Panc1 (cell line): ENCODE measurements at regions not wholly inside any gene's neighbourhood (a gene's known extent, or its start where the extent isn't known, plus 50 kb on each side); places are given as distances from the start of the nearest gene placed in this dataset.

Experiments
- ATAC-seq: fragments of 200-7000 bp; cut with Tn5 transposase; 2 replicates; pipeline ENCODE4 v1.9.1; 2020; ENCODE audit warnings: mild to moderate bottlenecking, moderate library complexity
- BruUV-seq: library from RNA; stranded (reverse); fragments of 400-500 nt; replicated peaks from 2 replicates; lab custom pipeline; 2021; lab: Mats Ljungman, UMichigan
- CTCF ChIA-PET: fragments of 300-600 bp; sonication (Branson Sonifier 250); formaldehyde crosslinking; loops from one replicate; lab custom pipeline; 2022; ENCODE audit warnings: antibody characterized with exemption; lab: Charles Lee
- POLR2A ChIA-PET: fragments of 300-600 bp; sonication (Branson Sonifier 250); formaldehyde crosslinking; loops from one replicate; lab custom pipeline; 2022; ENCODE audit warnings: antibody characterized with exemption; lab: Charles Lee
- DNase-seq: peaks from one replicate; pipeline ENCODE4 v3.0.0-alpha.2; 2010; ENCODE audit warnings: low read depth, low spot score
- H3K27ac ChIP-seq: 2 replicates; pipeline ENCODE4 v1.5.1; 2011; ENCODE audit warnings: mild to moderate bottlenecking, low read length, inconsistent platforms
- H3K27me3 ChIP-seq: fragments of 200-500 bp; sonication (Bioruptor generic); 2 replicates; pipeline ENCODE4 v1.6.0; 2014; ENCODE audit warnings: low read length, inconsistent platforms; ENCODE audit not compliant: control insufficient read depth, insufficient read depth
- H3K36me3 ChIP-seq: fragments of 200-500 bp; sonication (Bioruptor generic); 2 replicates; pipeline ENCODE4 v1.5.1; 2014; ENCODE audit warnings: inconsistent platforms, mild to moderate bottlenecking, low read length, moderate library complexity; ENCODE audit not compliant: control insufficient read depth, insufficient read depth
- H3K4me1 ChIP-seq: 2 replicates; pipeline ENCODE4 v1.5.1; 2011; ENCODE audit warnings: inconsistent platforms, mild to moderate bottlenecking, low read length, moderate library complexity; ENCODE audit not compliant: control insufficient read depth, insufficient read depth
- H3K4me3 ChIP-seq, 2 experiments: 2 replicates each; pipeline ENCODE4 v1.5.1; 2011 to 2012; ENCODE audit warnings: low read depth in 2 of 2, low read length in 2 of 2, mild to moderate bottlenecking in 2 of 2, inconsistent platforms in 1 of 2, moderate library complexity in 1 of 2
- H3K9me3 ChIP-seq: fragments of 200-500 bp; sonication (Bioruptor generic); 2 replicates; pipeline ENCODE4 v1.5.1; 2014; ENCODE audit warnings: low read depth, mild to moderate bottlenecking, inconsistent platforms, low read length, moderate library complexity; ENCODE audit not compliant: control insufficient read depth, insufficient read depth
- CTCF ChIP-seq: fragments of 450-650 bp; IDR thresholded peaks from 2 replicates; pipeline ENCODE4 v1.5.1; 2017; ENCODE audit warnings: mild to moderate bottlenecking
- POLR2AphosphoS5 ChIP-seq: IDR thresholded peaks from 2 replicates; pipeline ENCODE4 v1.6.1; 2012; ENCODE audit warnings: mild to moderate bottlenecking, low read depth, low read length, moderate library complexity
- REST ChIP-seq, 2 experiments: IDR thresholded peaks; 2 replicates each; pipeline ENCODE4 v1.6.1; 2011 to 2012; ENCODE audit warnings: low read depth in 2 of 2, control low read depth in 1 of 2, low read length in 1 of 2, mild to moderate bottlenecking in 1 of 2, moderate library complexity in 1 of 2; ENCODE audit not compliant: insufficient read depth in 1 of 2
- SIN3A ChIP-seq: IDR thresholded peaks from 2 replicates; pipeline ENCODE4 v1.6.1; 2012; ENCODE audit warnings: low read depth, mild to moderate bottlenecking, low read length, moderate library complexity, borderline replicate concordance; ENCODE audit not compliant: insufficient read depth
- TCF7L2 ChIP-seq: IDR thresholded peaks from 2 replicates; pipeline ENCODE4 v1.6.1; 2011; ENCODE audit warnings: mild to moderate bottlenecking, low read depth, low read length, inconsistent platforms
- in situ Hi-C: cut with HindIII; loops from 2 replicates; pipeline ENCODE4 v1.10.0; 2016; ENCODE audit warnings: low sequenced_read_pairs, low pct_unique_long_range_greater_than_20kb
- intact Hi-C: fragments of 100-400 bp; cut with micrococcal nuclease; formaldehyde crosslinking; loops from one replicate; pipeline ENCODE4 v1.10.0; 2022; ENCODE audit not compliant: unreplicated experiment

DNA sequence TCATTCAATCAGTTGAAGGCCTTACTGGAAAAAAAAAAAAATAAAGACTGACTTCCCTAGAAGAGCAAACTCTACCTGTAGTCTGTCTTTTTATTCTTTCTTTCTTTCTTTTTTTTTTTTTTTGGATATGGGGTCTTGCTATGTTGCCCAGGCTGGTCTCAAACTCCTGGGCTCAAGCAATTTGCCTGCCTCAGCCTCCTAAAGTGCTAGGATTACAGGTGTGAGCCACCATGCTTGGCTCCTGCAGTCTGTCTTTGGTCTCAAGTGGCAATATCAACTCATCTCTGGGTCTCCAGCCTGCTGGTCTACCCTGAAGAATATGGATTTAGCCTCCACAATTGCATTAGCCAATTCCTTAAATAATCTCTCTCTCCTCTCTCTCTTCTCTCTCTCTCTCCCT, 167.7 kb upstream of the P2RY1 start:
- ChIA-PET POLR2A (interaction anchor here (0.6 kb wide), 1 partner anchor 1145 kb away, joined by 5 read pairs; no protein-coding TSS in a partner anchor), CTCF (no interaction called here)
- H3K9me3 ChIP-seq = no peaks in the 10 kb centered on the region
- ATAC-seq (no peak), DNase-seq (no peak)
- TF ChIP-seq POLR2AphosphoS5 (no peak), CTCF (no peak), SIN3A (no peak)
- no TSS peak for BruUV-seq
- H3K27ac ChIP-seq = no peak overlapping the region
- no peaks in the 10 kb centered on the region for H3K27me3 ChIP-seq
- no peaks in the 10 kb centered on the region for H3K36me3 ChIP-seq
- in situ Hi-C loops (no loop called here), intact Hi-C loops (no loop called here)
- H3K4me3 ChIP-seq = no peak overlapping the region
- no peaks in the 10 kb centered on the region for H3K4me1 ChIP-seq

DNA sequence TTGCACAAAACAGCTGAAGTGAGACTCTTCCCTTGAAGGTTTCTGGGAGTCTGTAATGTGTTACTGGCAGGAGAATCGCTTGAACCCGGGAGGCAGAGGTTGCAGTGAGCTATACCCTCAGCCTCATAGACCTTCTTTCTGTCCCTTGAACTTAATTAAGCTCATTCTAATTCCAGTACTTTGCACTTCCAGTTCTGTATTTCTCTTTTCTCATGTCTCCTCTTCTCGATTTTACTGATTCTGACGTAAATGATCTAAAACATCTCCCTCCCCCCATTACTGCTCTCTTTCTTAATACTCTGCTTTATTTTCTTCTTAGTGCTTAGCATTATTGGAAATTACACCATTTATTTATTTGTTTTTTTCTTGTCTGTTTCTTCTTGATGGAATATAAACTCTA, 165.4 kb upstream of the P2RY1 start:
- no peaks in the 10 kb centered on the region for H3K36me3 ChIP-seq
- no peak overlapping the region for H3K4me3 ChIP-seq
- no peak for ATAC-seq
- intact Hi-C loops (no loop called here), in situ Hi-C loops (no loop called here)
- no peak overlapping the region for H3K27ac ChIP-seq
- no peak for DNase-seq
- BruUV-seq = no TSS peak
- H3K4me1 ChIP-seq = no peaks in the 10 kb centered on the region
- no peaks in the 10 kb centered on the region for H3K9me3 ChIP-seq
- TF ChIP-seq CTCF (no peak), SIN3A (no peak), REST (IDR thresholded peaks at IDR 0.05; ENCODE audit: insufficient read depth in 1 of 2, low read depth in 2 of 2, low read length in 1 of 2) (no peak), TCF7L2 (no peak), POLR2AphosphoS5 (no peak)
- CTCF ChIA-PET = no interaction called here
- POLR2A ChIA-PET = no interaction called here
- no peaks in the 10 kb centered on the region for H3K27me3 ChIP-seq
